Nephron progenitor cell (in vitro differentiated cells): ENCODE measurements at regions not wholly inside any gene's neighbourhood (a gene's known extent, or its start where the extent isn't known, plus 50 kb on each side); places are given as distances from the start of the nearest gene placed in this dataset.
"Not testable (repeated sequence)": the region's sequence is repeated elsewhere in the genome, so short reads cannot be mapped to it uniquely, and the experiment has no call there.

ENCODE experiments used
- DNase-seq: peaks from one replicate; pipeline ENCODE4 v3.0.0; 2021
- H3K27ac Mint-ChIP-seq: 2 replicates; pipeline ENCODE4 v1.8.0; 2021; ENCODE audit warnings: mild to moderate bottlenecking, moderate library complexity, mixed read lengths
- H3K27me3 Mint-ChIP-seq: 2 replicates; pipeline ENCODE4 v1.8.0; 2021; ENCODE audit warnings: mild to moderate bottlenecking, low read depth, mixed read lengths; ENCODE audit not compliant: poor library complexity
- H3K36me3 Mint-ChIP-seq: 2 replicates; pipeline ENCODE4 v1.8.0; 2021; ENCODE audit warnings: low read depth, mixed read lengths
- H3K4me1 Mint-ChIP-seq: 2 replicates; pipeline ENCODE4 v1.8.0; 2021; ENCODE audit warnings: mixed read lengths
- H3K4me3 Mint-ChIP-seq: 2 replicates; pipeline ENCODE4 v1.8.0; 2021; ENCODE audit warnings: mild to moderate bottlenecking, moderate library complexity, mixed read lengths
- H3K9me3 Mint-ChIP-seq: 2 replicates; pipeline ENCODE4 v1.8.0; 2021; ENCODE audit warnings: mild to moderate bottlenecking, moderate library complexity, mixed read lengths
- CTCF ChIP-seq: fragments of 200-600 bp; sonication (generic); IDR thresholded peaks from 2 replicates; pipeline ENCODE4 v1.5.0; 2021; ENCODE audit warnings: antibody characterized with exemption

GRCh38 chr4:181020456-181020855 is 1222.7 kb upstream of the TENM3 start:
- peaks cover 4% of the 10 kb centered on the region for H3K9me3 Mint-ChIP-seq
- H3K36me3 Mint-ChIP-seq, result no peaks in the 10 kb centered on the region
- no peaks in the 10 kb centered on the region for H3K4me1 Mint-ChIP-seq
- H3K4me3 Mint-ChIP-seq, result no peak overlapping the region
- H3K27ac Mint-ChIP-seq, result no peak overlapping the region
- no peaks in the 10 kb centered on the region for H3K27me3 Mint-ChIP-seq
- DNase-seq, result no peak
- no peak for TF ChIP-seq CTCF

GRCh38 chr4:181021213-181021612 is 1222.0 kb upstream of the TENM3 start:
- Mint-ChIP-seq H3K27me3 (no peaks in the 10 kb centered on the region), H3K4me1 (no peaks in the 10 kb centered on the region), H3K36me3 (no peaks in the 10 kb centered on the region), H3K9me3 (peaks cover 4% of the 10 kb centered on the region), H3K27ac (no peak overlapping the region), H3K4me3 (no peak overlapping the region)
- no peak for DNase-seq
- TF ChIP-seq CTCF, result no peak

- H3K36me3 Mint-ChIP-seq, H3K4me1 Mint-ChIP-seq, H3K27ac Mint-ChIP-seq, DNase-seq, H3K9me3 Mint-ChIP-seq, H3K4me3 Mint-ChIP-seq, H3K27me3 Mint-ChIP-seq: not testable (repeated sequence)
Measured at GRCh38 chr4:181030135-181030921, 1212.9 kb upstream of the TENM3 start.

GRCh38 chr4:181030961-181031360 is 1212.2 kb upstream of the TENM3 start:
- H3K4me1 Mint-ChIP-seq, result no peaks in the 10 kb centered on the region
- no peak overlapping the region for H3K4me3 Mint-ChIP-seq
- DNase-seq, result no peak
- H3K27ac Mint-ChIP-seq, result no peak overlapping the region
- H3K27me3 Mint-ChIP-seq, result no peaks in the 10 kb centered on the region
- TF ChIP-seq CTCF, result no peak
- no peaks in the 10 kb centered on the region for H3K36me3 Mint-ChIP-seq
- peaks cover 5% of the 10 kb centered on the region for H3K9me3 Mint-ChIP-seq

- H3K27me3 Mint-ChIP-seq, result no peaks in the 10 kb centered on the region
- peaks cover 11% of the 10 kb centered on the region for H3K9me3 Mint-ChIP-seq
- no peak overlapping the region for H3K27ac Mint-ChIP-seq
- TF ChIP-seq CTCF, result no peak
- H3K4me1 Mint-ChIP-seq, result no peaks in the 10 kb centered on the region
- no peaks in the 10 kb centered on the region for H3K36me3 Mint-ChIP-seq
- no peak for DNase-seq
- no peak overlapping the region for H3K4me3 Mint-ChIP-seq
Measured at GRCh38 chr4:181043486-181043885, 1199.7 kb upstream of the TENM3 start.

GRCh38 chr4:181046809-181047208 is 1196.4 kb upstream of the TENM3 start:
- Mint-ChIP-seq H3K9me3 (peaks cover 5% of the 10 kb centered on the region), H3K4me3 (no peak overlapping the region), H3K4me1 (no peaks in the 10 kb centered on the region), H3K27me3 (no peaks in the 10 kb centered on the region), H3K36me3 (no peaks in the 10 kb centered on the region), H3K27ac (no peak overlapping the region)
- DNase-seq, result no peak
- TF ChIP-seq CTCF, result no peak
